Motor neuron (in vitro differentiated cells): ENCODE measurements at regions not wholly inside any gene's neighbourhood (a gene's known extent, or its start where the extent isn't known, plus 50 kb on each side); places are given as distances from the start of the nearest gene placed in this dataset.

ENCODE experiments used
- ATAC-seq, 8 experiments: fragments of 200-7000 bp; cut with Tn5 transposase; replicated peaks in 6 of 8; 2 replicates each; pipeline ENCODE4 v1.8.0; 2021; ENCODE audit warnings: mild to moderate bottlenecking in 8 of 8, moderate library complexity in 8 of 8
- H3K27ac ChIP-seq, 2 donors: fragments of 250-450 bp; sonication (Bioruptor Pico); 2 replicates each; pipeline ENCODE4 v1.9.0; 2021; ENCODE audit warnings: antibody characterized with exemption in 2 of 2, mild to moderate bottlenecking in 2 of 2, moderate library complexity in 1 of 2
- H3K4me1 ChIP-seq, 2 donors: fragments of 250-450 bp; sonication (Bioruptor Pico); replicated peaks in 1 of 2; 2 replicates each; pipeline ENCODE4 v1.6.1; 2021; ENCODE audit warnings: antibody characterized with exemption in 2 of 2, mild to moderate bottlenecking in 2 of 2, moderate library complexity in 1 of 2
- H3K4me3 ChIP-seq, 5 donors: fragments of 250-450 bp; sonication (Bioruptor Pico); 2 replicates each; pipeline ENCODE4 v1.9.0; 2021; ENCODE audit warnings: antibody characterized with exemption in 5 of 5, mild to moderate bottlenecking in 5 of 5, moderate library complexity in 4 of 5
- WGBS, 10 experiments: fragments of 450-650 bp; shearing (Covaris generic); methylation state at CpG; one replicate each; pipeline ENCODE4 v1.0.0; 2022; 5-methylcytosine and 5-hydroxymethylcytosine counted together
- in situ Hi-C, 9 experiments: fragments of 400-800 bp; cut with MboI; loops; one replicate each; pipeline ENCODE4 v1.15.0; 2021; ENCODE audit warnings: low sequenced_read_pairs in 9 of 9, low pct_unique_long_range_greater_than_20kb in 2 of 9; ENCODE audit not compliant: unreplicated experiment in 9 of 9

DNA sequence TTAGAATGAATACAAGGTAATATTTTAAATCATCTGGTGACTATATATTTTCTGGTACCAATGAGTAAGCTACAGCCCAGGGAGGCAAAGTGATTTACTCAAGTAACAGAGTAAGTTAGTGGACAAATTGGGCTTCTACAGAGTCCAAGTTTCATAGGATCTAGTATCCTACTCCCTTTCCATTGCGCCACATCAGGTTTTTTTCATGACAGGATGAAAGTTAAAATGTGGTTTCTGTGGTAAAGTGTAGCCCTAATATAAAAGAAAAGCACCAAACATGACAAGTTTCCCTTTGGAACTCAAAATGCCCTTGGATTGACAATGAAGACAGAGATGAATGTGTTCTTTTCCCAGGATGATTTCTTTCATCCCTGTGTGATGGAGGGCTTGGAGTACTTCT is 350.8 kb upstream of the ZNF385D start:
- Histone ChIP-seq H3K4me1 (no peaks in the 10 kb centered on the region), H3K4me3 (no peak overlapping the region), H3K27ac (no peak overlapping the region)
- 17 to 100% (median 95%) methylated on average over 1 of the region's 1 CpG; no CpG with 5 or more reads in 4 of the 10 experiments for WGBS, 10 experiments
- no peak for ATAC-seq
- in situ Hi-C loops = loop anchor here in 2 of 9 experiments (25.0 kb wide), 2 partner anchors 340 to 1765 kb away; partner anchors contain the start of gene ZNF385D (in 1 of the 2)

DNA sequence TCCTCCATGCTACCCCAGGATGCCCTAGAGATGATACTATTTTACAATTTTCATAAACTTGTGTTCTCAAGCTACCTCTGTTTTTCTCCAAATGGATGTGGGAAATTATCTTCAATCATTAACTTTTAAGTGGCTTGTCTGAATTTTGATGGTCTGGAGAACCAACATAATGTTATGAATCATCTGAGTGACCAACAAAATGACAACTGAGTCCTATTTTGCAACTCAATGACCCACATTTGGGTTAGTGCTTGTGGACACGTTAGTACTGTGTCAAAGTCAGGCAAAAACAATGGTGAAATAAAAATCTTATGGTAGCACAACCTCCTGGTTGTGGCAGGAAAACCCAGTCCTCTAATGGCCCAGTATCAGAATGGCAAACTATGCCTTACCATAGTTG is 352.4 kb upstream of the ZNF385D start:
- in situ Hi-C loops = loop anchor here in 2 of 9 experiments (25.0 kb wide), 2 partner anchors 341 to 1766 kb away; partner anchors contain the start of gene ZNF385D (in 1 of the 2)
- Histone ChIP-seq H3K4me1 (no peaks in the 10 kb centered on the region), H3K4me3 (no peak overlapping the region), H3K27ac (no peak overlapping the region)
- 0 to 94% (median 43%) methylated on average over 1 of the region's 1 CpG; no CpG with 5 or more reads in 3 of the 10 experiments for whole genome bisulfite sequencing, 10 experiments
- ATAC-seq = no peak

DNA sequence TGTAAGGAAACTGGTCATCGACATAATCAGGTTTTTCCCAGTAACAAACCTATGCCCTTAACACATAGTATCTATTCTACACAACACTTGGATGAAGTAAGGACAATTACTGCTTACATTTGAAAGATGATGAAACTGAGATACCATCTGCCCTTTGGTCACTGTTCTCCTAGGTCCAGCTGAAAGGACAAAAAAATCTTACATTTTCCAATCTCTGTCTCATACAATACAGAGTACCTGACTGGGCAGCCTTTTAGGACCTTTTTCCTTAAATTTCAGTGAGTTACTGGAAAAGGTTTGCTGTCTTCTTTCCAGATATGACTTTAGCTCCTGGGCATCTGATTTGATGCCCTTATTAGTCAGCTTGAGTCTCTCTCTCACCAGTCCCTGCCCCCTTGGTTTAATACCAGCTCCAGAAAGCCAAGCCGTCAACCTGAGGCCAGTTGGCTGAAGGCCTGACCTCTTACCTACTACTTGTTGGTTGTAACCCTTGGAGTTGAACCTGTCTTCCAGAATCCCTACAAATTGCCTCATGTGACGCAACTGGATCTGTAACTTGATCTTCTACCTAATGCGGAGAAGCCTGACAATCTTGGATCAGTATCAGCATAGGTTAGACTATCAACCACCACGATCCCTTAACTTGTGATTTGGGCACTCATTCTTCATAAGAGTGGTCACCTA is 355.3 kb upstream of the ZNF385D start:
- H3K4me3 ChIP-seq = no peak overlapping the region
- WGBS, 10 experiments = 20 to 100% (median 91%) methylated on average over 1 to 5 of the region's 5 CpGs
- ATAC-seq = no peak
- H3K27ac ChIP-seq = no peak overlapping the region
- H3K4me1 ChIP-seq = no peaks in the 10 kb centered on the region
- in situ Hi-C loops = loop anchor here in 2 of 9 experiments (25.0 kb wide), 2 partner anchors 344 to 1769 kb away; partner anchors contain the start of gene ZNF385D (in 1 of the 2)

DNA sequence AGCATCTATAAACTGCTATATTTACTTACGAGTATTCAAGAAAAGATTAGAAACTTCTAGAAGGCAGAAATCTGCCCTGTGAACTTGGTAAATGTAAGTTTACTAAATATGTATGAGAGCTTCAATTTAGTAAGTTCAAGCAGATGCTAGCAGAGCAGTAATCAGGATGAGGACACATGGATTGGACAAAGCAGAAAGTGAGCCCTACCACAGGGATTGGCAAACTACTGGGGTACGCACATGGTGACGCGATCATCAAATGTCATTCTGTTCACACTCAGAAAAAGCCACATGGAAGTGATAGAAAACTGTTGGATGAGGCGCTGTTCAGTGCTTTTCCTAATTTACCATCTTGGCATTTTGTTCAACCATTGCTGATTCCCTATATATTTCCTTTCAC is 360.2 kb upstream of the ZNF385D start:
- no peak overlapping the region for H3K27ac ChIP-seq
- no peak for ATAC-seq
- in situ Hi-C loops = loop anchor here in 2 of 9 experiments (25.0 kb wide), 2 partner anchors 349 to 1774 kb away; partner anchors contain the start of gene ZNF385D (in 1 of the 2)
- H3K4me3 ChIP-seq = no peak overlapping the region
- H3K4me1 ChIP-seq = no peaks in the 10 kb centered on the region
- 1 to 97% (median 50%) methylated on average over 2 to 5 of the region's 5 CpGs; no CpG with 5 or more reads in 1 of the 10 experiments for WGBS, 10 experiments

DNA sequence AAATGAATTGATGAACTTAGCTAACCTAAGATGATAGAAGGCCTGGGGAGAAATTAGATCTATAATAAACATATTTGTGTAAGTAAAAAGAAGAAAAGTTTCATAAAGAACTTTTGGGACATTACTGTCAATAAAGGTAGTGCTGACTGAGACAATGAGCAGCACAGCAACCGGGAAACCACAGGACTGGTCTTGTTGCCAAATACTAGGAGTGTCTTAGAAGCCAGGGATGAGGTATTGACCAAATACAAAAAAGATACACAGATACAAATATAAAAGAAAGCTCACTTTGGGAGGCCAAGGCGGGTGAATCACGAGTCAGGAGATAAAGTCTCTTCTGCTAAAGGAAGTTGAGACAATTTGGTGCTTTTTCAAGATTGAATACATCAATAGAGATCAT is 362.4 kb upstream of the ZNF385D start:
- in situ Hi-C loops = loop anchor here in 2 of 9 experiments (25.0 kb wide), 2 partner anchors 351 to 1776 kb away; partner anchors contain the start of gene ZNF385D (in 1 of the 2)

DNA sequence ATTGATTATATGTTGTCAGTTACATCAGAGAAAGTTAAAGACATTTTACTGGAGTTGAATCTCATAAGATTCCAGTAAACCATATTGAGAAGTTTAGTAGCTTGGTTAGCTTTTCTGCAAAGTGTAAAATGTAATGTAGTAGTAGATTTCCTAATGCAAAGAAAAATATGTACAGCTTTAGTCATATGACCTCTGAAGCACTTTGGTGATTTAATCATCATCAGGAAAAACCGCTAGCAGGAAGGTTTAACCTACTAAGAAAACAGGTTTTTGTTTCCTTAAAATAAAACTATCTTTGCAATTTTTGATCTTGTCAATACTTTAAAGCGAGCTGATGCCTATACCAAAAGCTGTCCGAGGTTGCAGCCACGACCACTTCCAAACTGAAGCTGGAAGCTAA is 364.6 kb upstream of the ZNF385D start:
- no peaks in the 10 kb centered on the region for H3K4me1 ChIP-seq
- ATAC-seq = no peak
- H3K27ac ChIP-seq = no peak overlapping the region
- WGBS, 10 experiments = 60 to 100% (median 87%) methylated on average over 1 to 4 of the region's 4 CpGs; no CpG with 5 or more reads in 1 of the 10 experiments
- in situ Hi-C loops = loop anchor here in 2 of 9 experiments (25.0 kb wide), 2 partner anchors 353 to 1778 kb away; partner anchors contain the start of gene ZNF385D (in 1 of the 2)
- H3K4me3 ChIP-seq = no peak overlapping the region

More for the DNA sequence above, 362.4 kb upstream of the ZNF385D start:
- 63 to 100% (median 80%) methylated on average over 1 to 3 of the region's 3 CpGs; no CpG with 5 or more reads in 1 of the 10 experiments for WGBS, 10 experiments
- H3K4me3 ChIP-seq = no peak overlapping the region
- no peak overlapping the region for H3K27ac ChIP-seq
- no peaks in the 10 kb centered on the region for H3K4me1 ChIP-seq
- no peak for ATAC-seq

DNA sequence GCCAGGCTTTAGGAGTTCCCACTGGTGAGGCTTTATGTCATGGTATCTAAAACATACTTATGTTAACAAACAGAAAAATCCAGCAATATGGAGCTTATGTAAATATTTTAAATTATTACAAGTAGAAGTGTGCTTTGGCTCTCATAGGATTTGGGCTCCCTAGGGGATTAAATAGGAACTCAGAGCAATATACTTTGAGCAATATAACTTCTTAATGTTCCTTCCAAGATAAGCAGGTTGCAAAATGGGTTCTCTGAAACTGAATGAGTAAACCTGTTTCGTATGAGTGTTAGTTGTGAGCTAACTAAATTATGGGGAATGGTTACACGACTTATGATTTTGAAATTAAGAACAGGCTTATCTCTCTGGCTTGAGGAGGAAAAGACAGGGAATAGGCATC is 366.1 kb upstream of the ZNF385D start:
- Histone ChIP-seq H3K27ac (no peak overlapping the region), H3K4me1 (peaks cover 0 to 6% of the 10 kb centered on the region in 2 donors), H3K4me3 (no peak overlapping the region)
- WGBS, 10 experiments = 64 to 100% (median 94%) methylated on average over 1 to 2 of the region's 2 CpGs; no CpG with 5 or more reads in 1 of the 10 experiments
- in situ Hi-C loops = loop anchor here in 2 of 9 experiments (25.0 kb wide), 2 partner anchors 355 to 1780 kb away; partner anchors contain the start of gene ZNF385D (in 1 of the 2)
- ATAC-seq = peak in 1 of 8 experiments; percentile 16

DNA sequence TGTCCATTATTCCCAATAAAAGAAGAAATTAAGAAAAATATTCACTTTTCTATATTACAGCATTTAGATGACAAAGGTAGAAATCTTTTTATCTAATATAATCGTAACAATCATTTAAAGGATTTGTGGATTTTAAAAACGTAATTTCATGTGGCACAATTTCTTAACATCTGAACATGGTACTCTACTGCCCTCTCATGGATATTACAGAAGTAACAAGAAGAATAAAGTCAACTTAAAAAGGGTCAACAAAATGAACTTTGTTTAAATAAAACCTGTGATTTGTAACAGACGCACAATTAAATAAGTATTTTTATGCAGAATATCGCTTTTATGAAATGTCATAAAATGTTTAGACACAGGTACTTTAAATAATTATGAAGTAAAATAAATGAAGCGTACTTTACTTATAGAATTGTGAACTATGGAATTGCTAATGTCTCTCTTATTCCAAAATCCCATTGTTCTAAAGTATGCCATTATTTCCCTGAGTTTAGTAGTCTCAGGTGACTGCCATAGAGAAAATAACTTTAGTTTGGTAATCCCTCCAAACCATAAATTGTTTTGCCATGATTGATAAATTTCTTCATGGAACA is 366.8 kb upstream of the ZNF385D start:
- in situ Hi-C loops = loop anchor here in 2 of 9 experiments (25.0 kb wide), 2 partner anchors 356 to 1781 kb away; partner anchors contain the start of gene ZNF385D (in 1 of the 2)
- H3K27ac ChIP-seq = no peak overlapping the region
- ATAC-seq = no peak
- peaks cover 0 to 6% of the 10 kb centered on the region in 2 donors for H3K4me1 ChIP-seq
- whole genome bisulfite sequencing, 10 experiments = 0 to 40% (median 21%) methylated on average over 2 to 5 of the region's 5 CpGs
- no peak overlapping the region for H3K4me3 ChIP-seq

DNA sequence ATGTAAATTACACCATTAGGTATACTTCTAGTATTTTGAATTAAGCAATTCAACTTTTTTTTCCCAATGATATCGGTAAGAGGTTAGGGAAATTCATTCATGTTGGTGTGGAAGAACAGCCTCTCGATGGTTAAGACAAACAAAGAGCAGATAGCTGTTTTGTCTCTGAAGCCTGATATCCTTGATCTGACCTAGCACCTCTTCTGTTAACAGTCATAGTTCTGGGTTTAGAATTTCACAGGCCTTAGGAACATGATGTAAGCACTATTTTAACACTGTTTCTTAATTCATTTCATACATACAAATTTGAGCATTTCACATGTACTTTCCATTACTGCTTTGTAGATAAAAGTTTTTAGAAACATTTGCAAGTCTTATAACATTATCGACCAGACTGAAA is 367.5 kb upstream of the ZNF385D start:
- no peak overlapping the region for H3K27ac ChIP-seq
- no peak for ATAC-seq
- in situ Hi-C loops = loop anchor here in 2 of 9 experiments (25.0 kb wide), 2 partner anchors 356 to 1781 kb away; partner anchors contain the start of gene ZNF385D (in 1 of the 2)
- WGBS, 10 experiments = 20 to 90% (median 65%) methylated on average over 1 to 3 of the region's 3 CpGs
- no peak overlapping the region for H3K4me3 ChIP-seq
- peaks cover 0 to 6% of the 10 kb centered on the region in 2 donors for H3K4me1 ChIP-seq

DNA sequence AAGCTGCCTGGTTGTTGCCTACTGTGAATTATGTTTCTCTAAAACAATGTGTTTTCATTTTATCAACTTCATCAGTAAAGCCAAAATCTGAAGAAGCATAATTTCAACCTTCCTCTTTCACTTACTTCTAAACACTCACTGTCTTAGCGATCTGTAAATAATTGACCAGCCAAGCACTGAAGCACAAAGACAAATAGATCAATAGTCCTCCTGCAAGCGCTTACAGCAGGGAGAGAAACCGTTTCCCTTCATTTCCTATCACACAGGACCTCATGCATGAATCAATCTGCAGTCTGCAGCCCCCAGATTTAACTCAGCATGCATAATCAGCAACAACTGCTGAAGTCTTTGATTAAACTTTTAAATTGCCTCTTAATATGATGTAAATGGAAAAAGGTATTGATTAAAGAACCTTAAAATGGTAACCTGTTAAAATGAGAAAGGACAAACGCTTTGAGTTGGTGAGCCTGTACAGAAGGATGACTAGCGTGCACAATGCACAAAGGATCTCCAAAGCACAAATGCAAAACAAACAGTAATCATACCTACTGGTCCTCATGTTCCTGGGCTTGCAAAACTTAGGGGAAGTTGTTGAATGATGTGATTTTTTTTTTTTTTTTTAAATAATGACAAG is 370.2 kb upstream of the ZNF385D start:
- WGBS, 10 experiments = 0 to 44% (median 21%) methylated on average over 1 to 5 of the region's 5 CpGs; no CpG with 5 or more reads in 1 of the 10 experiments
- Histone ChIP-seq H3K4me3 (no peak overlapping the region), H3K4me1 (peaks cover 0 to 6% of the 10 kb centered on the region in 2 donors), H3K27ac (no peak overlapping the region)
- ATAC-seq = peak in 1 of 8 experiments; percentile 40
- in situ Hi-C loops = loop anchor here in 2 of 9 experiments (25.0 kb wide), 2 partner anchors 359 to 1784 kb away; partner anchors contain the start of gene ZNF385D (in 1 of the 2)

DNA sequence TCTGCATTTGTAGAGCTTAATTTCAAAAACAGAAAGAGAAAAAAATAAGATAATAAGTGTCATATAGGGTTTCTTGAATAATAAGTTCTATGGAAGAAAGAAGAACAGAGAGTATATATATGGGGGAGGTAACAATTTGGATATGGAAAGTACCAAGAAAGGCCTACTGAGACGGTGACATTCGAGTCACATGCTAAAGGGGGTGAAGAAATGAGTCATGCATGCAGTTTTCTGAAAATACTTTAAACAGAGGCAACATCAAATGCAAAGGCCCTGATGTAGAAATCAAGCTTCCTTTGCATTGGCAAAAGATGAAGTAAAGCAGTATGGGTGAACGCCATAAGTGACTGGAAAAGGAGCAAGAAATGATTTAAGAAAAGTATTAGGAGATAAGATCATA is 371.6 kb upstream of the ZNF385D start:
- ATAC-seq = peak in 2 of 8 experiments; percentile 64 to 66
- H3K27ac ChIP-seq = no peak overlapping the region
- in situ Hi-C loops = loop anchor here in 2 of 9 experiments (25.0 kb wide), 2 partner anchors 360 to 1785 kb away; partner anchors contain the start of gene ZNF385D (in 1 of the 2)
- peaks cover 0 to 6% of the 10 kb centered on the region in 2 donors for H3K4me1 ChIP-seq
- H3K4me3 ChIP-seq = no peak overlapping the region
- WGBS, 10 experiments = 11 to 90% (median 50%) methylated on average over 1 to 3 of the region's 3 CpGs; no CpG with 5 or more reads in 2 of the 10 experiments

DNA sequence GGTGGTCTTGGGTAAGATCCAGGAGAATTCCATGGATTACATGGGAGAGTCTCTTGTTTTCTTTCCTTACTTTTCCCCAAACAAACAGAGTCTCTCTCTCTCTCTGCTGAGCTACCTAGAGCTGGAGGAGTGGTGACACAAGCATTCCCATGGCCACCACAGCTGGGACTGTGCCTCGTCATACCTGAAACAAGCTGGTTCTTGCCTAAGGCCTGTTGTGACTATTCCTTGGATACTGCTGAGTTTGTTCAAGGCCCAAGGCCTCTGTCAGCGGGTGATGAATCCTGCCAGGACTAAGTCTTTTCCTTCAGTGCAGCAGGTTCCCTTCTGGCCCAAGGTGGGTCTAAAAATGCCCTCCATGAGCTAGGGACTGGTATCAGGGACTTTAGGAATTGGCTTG is 378.1 kb upstream of the ZNF385D start:
- no peak overlapping the region for H3K27ac ChIP-seq
- no peak overlapping the region for H3K4me3 ChIP-seq
- no peak for ATAC-seq
- H3K4me1 ChIP-seq = no peaks in the 10 kb centered on the region
- in situ Hi-C loops = no loop called here
- WGBS, 10 experiments = 0 to 100% (median 77%) methylated on average over 1 to 2 of the region's 2 CpGs; no CpG with 5 or more reads in 5 of the 10 experiments
